K562 (cell line): ENCODE measurements at regions not wholly inside any gene's neighbourhood (a gene's known extent, or its start where the extent isn't known, plus 50 kb on each side); places are given as distances from the start of the nearest gene placed in this dataset.

Experiments
- ATAC-seq: fragments of 200-7000 bp; cut with Tn5 transposase; 3 replicates; pipeline ENCODE4 v1.9.1; 2020; ENCODE audit warnings: moderate library complexity
- BruUV-seq: library from RNA; stranded (reverse); fragments of 400-500 nt; replicated peaks from 2 replicates; lab custom pipeline; 2021; lab: Mats Ljungman, UMichigan
- CTCF ChIA-PET: fragments of 300-600 bp; formaldehyde crosslinking; extraction: SDS; loops from one replicate; lab custom pipeline; 2021; ENCODE audit warnings: low intra/inter-chr PET ratio; lab: Yijun Ruan, JAX
- POLR2A ChIA-PET: fragments of 300-600, 350-650 bp; sonication (Branson Sonifier 250); formaldehyde crosslinking; extraction: SDS; loops from one replicate; lab custom pipeline; 2021; ENCODE audit warnings: antibody characterized with exemption, inconsistent platforms; lab: Yijun Ruan, JAX
- DNase-seq, 4 experiments: peaks; one replicate each; pipeline versions ENCODE4 v3.0.0 to v3.0.0-alpha.2; 2011 to 2018; ENCODE audit warnings: low spot score in 3 of 4, mixed read lengths in 3 of 4; ENCODE audit errors: extremely low read depth in 1 of 4
- FAIRE-seq: peaks from 2 replicates; lab custom pipeline; 2011; peaks lifted over from hg19 to GRCh38; lab: Jason Lieb, UNC
- H2AFZ ChIP-seq: 2 replicates; pipeline ENCODE4 v1.6.0; 2011; ENCODE audit warnings: low read depth, low read length, control low read depth, inconsistent platforms
- H3K27ac ChIP-seq: fragments of 200-600 bp; 3 replicates; pipeline ENCODE4 v1.8.0; 2011; ENCODE audit warnings: low read depth, mild to moderate bottlenecking, control low read depth, inconsistent platforms, low read length, moderate library complexity, mixed read lengths; ENCODE audit errors: extremely low read depth
- H3K27me3 ChIP-seq, 2 experiments: fragments of 300-600 bp in 1 of 2; 2 replicates in 1 of 2; 3 replicates in 1 of 2; pipeline versions ENCODE4 v1.6.0 to v1.8.0; 2011; ENCODE audit warnings: inconsistent platforms in 2 of 2, low read length in 2 of 2, mild to moderate bottlenecking in 1 of 2, mixed read lengths in 1 of 2, moderate library complexity in 1 of 2; ENCODE audit not compliant: control insufficient read depth in 2 of 2, insufficient read depth in 2 of 2
- H3K36me3 ChIP-seq: fragments of 300-600 bp; 3 replicates; pipeline ENCODE4 v1.8.0; 2011; ENCODE audit warnings: mild to moderate bottlenecking, low read length, inconsistent platforms; ENCODE audit not compliant: control insufficient read depth, insufficient read depth
- H3K4me1 ChIP-seq, 2 experiments: fragments of 200-600 bp in 1 of 2; replicated peaks in 1 of 2; 2 replicates in 1 of 2; 3 replicates in 1 of 2; pipeline versions ENCODE4 v1.5.1 to v1.8.0; 2011; ENCODE audit warnings: inconsistent platforms in 2 of 2, low read length in 2 of 2, mild to moderate bottlenecking in 1 of 2, mixed read lengths in 1 of 2, moderate library complexity in 1 of 2; ENCODE audit not compliant: control insufficient read depth in 2 of 2, insufficient read depth in 2 of 2
- H3K4me2 ChIP-seq: 2 replicates; pipeline ENCODE4 v1.6.1; 2011; ENCODE audit warnings: low read length, control low read depth, inconsistent platforms, mixed read lengths; ENCODE audit not compliant: insufficient read depth
- H3K4me3 ChIP-seq: fragments of 200-600 bp; sonication (generic), shearing (Covaris generic); 2 replicates; pipeline ENCODE4 v1.5.1; 2016; ENCODE audit warnings: control low read depth, inconsistent platforms
- H3K79me2 ChIP-seq: fragments of 200-600 bp; 3 replicates; pipeline ENCODE4 v1.8.0; 2011; ENCODE audit warnings: low read length, inconsistent platforms; ENCODE audit not compliant: control insufficient read depth, insufficient read depth
- H3K9ac ChIP-seq, 2 experiments: 2 replicates each; pipeline versions ENCODE4 v1.6.0 to v1.6.1; 2011; ENCODE audit warnings: low read depth in 2 of 2, low read length in 2 of 2, control low read depth in 1 of 2, inconsistent platforms in 1 of 2, mild to moderate bottlenecking in 1 of 2, mixed read lengths in 1 of 2; ENCODE audit not compliant: insufficient read depth in 1 of 2
- H3K9me1 ChIP-seq: one replicate; pipeline ENCODE4 v1.6.0; 2011; ENCODE audit warnings: inconsistent platforms, mild to moderate bottlenecking, low read length, moderate library complexity; ENCODE audit not compliant: control insufficient read depth, insufficient read depth
- H3K9me3 ChIP-seq: replicated peaks from 2 replicates; pipeline ENCODE4 v1.5.1; 2011; ENCODE audit warnings: low read depth, low read length, inconsistent platforms; ENCODE audit not compliant: control insufficient read depth, insufficient read depth
- H4K20me1 ChIP-seq: replicated peaks from 2 replicates; pipeline ENCODE4 v1.6.1; 2011; ENCODE audit warnings: low read length, inconsistent platforms, mixed read lengths; ENCODE audit not compliant: control insufficient read depth, insufficient read depth
- CCAR2 ChIP-seq: fragments of 200-400 bp; formaldehyde crosslinking; IDR thresholded peaks from 2 replicates; pipeline ENCODE4 v1.6.1; 2017; ENCODE audit warnings: mild to moderate bottlenecking, low read depth, low read length
- EWSR1 ChIP-seq: fragments of 450-650 bp; IDR thresholded peaks from 2 replicates; pipeline ENCODE4 v1.6.1; 2018; ENCODE audit warnings: borderline replicate concordance, mild to moderate bottlenecking, low read depth, moderate library complexity; ENCODE audit not compliant: partially characterized antibody
- NFATC3 ChIP-seq: fragments of 450-650 bp; IDR thresholded peaks from 2 replicates; pipeline ENCODE4 v1.6.1; 2017; ENCODE audit warnings: mild to moderate bottlenecking
- PRPF4 ChIP-seq: fragments of 200-400 bp; formaldehyde crosslinking; IDR thresholded peaks from one replicate; pipeline ENCODE4 v1.6.1; 2017; ENCODE audit warnings: low read length, low read depth, mild to moderate bottlenecking; ENCODE audit not compliant: insufficient read depth, poor library complexity, severe bottlenecking
- PTRF ChIP-seq: fragments of 450-650 bp; IDR thresholded peaks from 2 replicates; pipeline ENCODE4 v1.6.1; 2016; ENCODE audit warnings: mild to moderate bottlenecking, missing genetic modification characterization, missing compliant biosample characterization
- PTTG1 ChIP-seq: fragments of 450-650 bp; IDR thresholded peaks from 2 replicates; pipeline ENCODE4 v1.6.1; 2016; ENCODE audit warnings: low read depth, mild to moderate bottlenecking, missing genetic modification characterization, missing compliant biosample characterization
- RBFOX2 ChIP-seq: fragments of 200-400 bp; formaldehyde crosslinking; IDR thresholded peaks from 2 replicates; pipeline ENCODE4 v1.6.1; 2017; ENCODE audit warnings: low read depth, mild to moderate bottlenecking, low read length, moderate library complexity
- SNRNP70 ChIP-seq: fragments of 200-400 bp; formaldehyde crosslinking; optimal IDR thresholded peaks from 2 replicates; pipeline ENCODE3; 2017; ENCODE audit warnings: low read depth, low read length
- TRIM24 ChIP-seq, 2 experiments: fragments of 450-650 bp; IDR thresholded peaks; 2 replicates each; pipeline ENCODE4 v1.6.1; 2016
- YY1 ChIP-seq, 3 experiments: IDR thresholded peaks; 2 replicates each; pipeline ENCODE4 v1.6.1; 2011; ENCODE audit warnings: low read length in 2 of 3, mild to moderate bottlenecking in 2 of 3, moderate library complexity in 2 of 3, borderline replicate concordance in 1 of 3, control low read depth in 1 of 3, low read depth in 1 of 3; ENCODE audit not compliant: insufficient read depth in 3 of 3, insufficient replicate concordance in 2 of 3, control insufficient read depth in 1 of 3, insufficient read length in 1 of 3; ENCODE audit errors: extremely low read depth in 1 of 3
- WGBS: fragments of 100-300 bp; shearing (Covaris generic); methylation state at CpG from one replicate; pipeline ENCODE4 v1.1.6; 2016; ENCODE audit warnings: low coverage, mixed read lengths; ENCODE audit not compliant: insufficient coverage; ENCODE audit errors: missing lambda C conversion rate; 5-methylcytosine and 5-hydroxymethylcytosine counted together
- in situ Hi-C: fragments of 300-500 bp; cut with MboI; formaldehyde crosslinking; loops from 4 replicates; pipeline ENCODE4 v1.15.0; 2018; ENCODE audit warnings: inconsistent platforms, mixed read lengths
- intact Hi-C: fragments of 100-400 bp; cut with micrococcal nuclease; formaldehyde crosslinking; loops from 2 replicates; pipeline ENCODE4 v1.14.2; 2022
- TF ChIP-seq, protein P1 (sequence below): sonication (generic); formaldehyde crosslinking; IDR thresholded peaks from 2 replicates; pipeline ENCODE4 v1.8.0; 2022; ENCODE audit warnings: missing genetic modification reagents, mild to moderate bottlenecking, borderline replicate concordance
- TF ChIP-seq, protein P2 (sequence below): sonication (generic); formaldehyde crosslinking; IDR thresholded peaks from 2 replicates; pipeline ENCODE4 v1.8.0; 2022; ENCODE audit warnings: mild to moderate bottlenecking, missing genetic modification reagents

DNA sequence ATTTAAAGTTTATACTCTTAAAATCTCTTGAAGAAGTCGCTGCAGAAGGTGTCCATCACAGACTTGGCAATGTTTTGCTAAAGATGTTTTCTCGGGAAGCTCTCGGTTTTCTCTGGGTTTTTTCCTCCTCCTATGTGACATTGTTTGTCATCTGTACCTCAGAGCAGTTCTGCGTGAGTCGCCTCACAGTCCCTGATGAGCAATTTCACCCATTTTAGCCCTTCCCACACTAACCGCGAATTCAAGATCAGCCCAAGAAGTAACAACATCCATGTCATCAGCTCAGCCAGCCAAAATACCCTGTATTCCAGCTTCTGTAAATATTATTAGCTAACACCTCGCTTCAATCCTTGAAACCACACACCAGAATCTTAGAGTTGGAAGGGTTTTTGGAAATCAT is 224.3 kb upstream of the SETMAR start:
- CTCF ChIA-PET: no interaction called here
- no peak overlapping the region for H3K27ac ChIP-seq

More for the DNA sequence above, 224.3 kb upstream of the SETMAR start:
- no peak overlapping the region for H2AFZ ChIP-seq
- no peaks in the 10 kb centered on the region for H3K79me2 ChIP-seq
- no peaks in the 10 kb centered on the region for H3K9me3 ChIP-seq
- no peak overlapping the region for H3K9ac ChIP-seq
- in situ Hi-C loops (no loop called here), intact Hi-C loops (no loop called here)
- BruUV-seq: no TSS peak
- no peaks in the 10 kb centered on the region for H3K9me1 ChIP-seq
- no peak overlapping the region for H3K4me2 ChIP-seq
- POLR2A ChIA-PET: interaction anchor here (0.6 kb wide), 2 partner anchors 10 to 141 kb away, joined by 3 read pairs; no protein-coding TSS in a partner anchor
- WGBS: under 1% methylated on average over 8 of the region's 8 CpGs
- H4K20me1 ChIP-seq: no peaks in the 10 kb centered on the region
- ATAC-seq (no peak), DNase-seq (no peak), FAIRE-seq (no peak)
- H3K36me3 ChIP-seq: no peaks in the 10 kb centered on the region
- no peaks in the 10 kb centered on the region for H3K27me3 ChIP-seq
- no peaks in the 10 kb centered on the region for H3K4me1 ChIP-seq
- H3K4me3 ChIP-seq: no peak overlapping the region
- TF ChIP-seq YY1 (IDR thresholded peaks at IDR 0.05; ENCODE audit: borderline replicate concordance in 1 of 3, control insufficient read depth in 1 of 3, extremely low read depth in 1 of 3, insufficient read depth in 3 of 3, insufficient read length in 1 of 3, insufficient replicate concordance in 2 of 3, low read depth in 1 of 3, low read length in 2 of 3): no peak
- TF ChIP-seq RBFOX2: no peak
- TF ChIP-seq, protein P1, sequence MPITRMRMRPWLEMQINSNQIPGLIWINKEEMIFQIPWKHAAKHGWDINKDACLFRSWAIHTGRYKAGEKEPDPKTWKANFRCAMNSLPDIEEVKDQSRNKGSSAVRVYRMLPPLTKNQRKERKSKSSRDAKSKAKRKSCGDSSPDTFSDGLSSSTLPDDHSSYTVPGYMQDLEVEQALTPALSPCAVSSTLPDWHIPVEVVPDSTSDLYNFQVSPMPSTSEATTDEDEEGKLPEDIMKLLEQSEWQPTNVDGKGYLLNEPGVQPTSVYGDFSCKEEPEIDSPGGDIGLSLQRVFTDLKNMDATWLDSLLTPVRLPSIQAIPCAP: no peak
- no peak for TF ChIP-seq NFATC3
- TF ChIP-seq PTTG1 (tag): no peak
- TF ChIP-seq PRPF4: no peak
- TF ChIP-seq TRIM24 (IDR thresholded peaks at IDR 0.05): no peak
- no peak for TF ChIP-seq EWSR1
- no peak for TF ChIP-seq CCAR2
- TF ChIP-seq, protein P2, sequence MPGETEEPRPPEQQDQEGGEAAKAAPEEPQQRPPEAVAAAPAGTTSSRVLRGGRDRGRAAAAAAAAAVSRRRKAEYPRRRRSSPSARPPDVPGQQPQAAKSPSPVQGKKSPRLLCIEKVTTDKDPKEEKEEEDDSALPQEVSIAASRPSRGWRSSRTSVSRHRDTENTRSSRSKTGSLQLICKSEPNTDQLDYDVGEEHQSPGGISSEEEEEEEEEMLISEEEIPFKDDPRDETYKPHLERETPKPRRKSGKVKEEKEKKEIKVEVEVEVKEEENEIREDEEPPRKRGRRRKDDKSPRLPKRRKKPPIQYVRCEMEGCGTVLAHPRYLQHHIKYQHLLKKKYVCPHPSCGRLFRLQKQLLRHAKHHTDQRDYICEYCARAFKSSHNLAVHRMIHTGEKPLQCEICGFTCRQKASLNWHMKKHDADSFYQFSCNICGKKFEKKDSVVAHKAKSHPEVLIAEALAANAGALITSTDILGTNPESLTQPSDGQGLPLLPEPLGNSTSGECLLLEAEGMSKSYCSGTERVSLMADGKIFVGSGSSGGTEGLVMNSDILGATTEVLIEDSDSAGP: no peak
- TF ChIP-seq SNRNP70: no peak
- TF ChIP-seq PTRF: no peak
